ENCODE measurements at regions not wholly inside any gene's neighbourhood (a gene's known extent, or its start where the extent isn't known, plus 50 kb on each side); places are given as distances from the start of the nearest gene placed in this dataset.

DNA sequence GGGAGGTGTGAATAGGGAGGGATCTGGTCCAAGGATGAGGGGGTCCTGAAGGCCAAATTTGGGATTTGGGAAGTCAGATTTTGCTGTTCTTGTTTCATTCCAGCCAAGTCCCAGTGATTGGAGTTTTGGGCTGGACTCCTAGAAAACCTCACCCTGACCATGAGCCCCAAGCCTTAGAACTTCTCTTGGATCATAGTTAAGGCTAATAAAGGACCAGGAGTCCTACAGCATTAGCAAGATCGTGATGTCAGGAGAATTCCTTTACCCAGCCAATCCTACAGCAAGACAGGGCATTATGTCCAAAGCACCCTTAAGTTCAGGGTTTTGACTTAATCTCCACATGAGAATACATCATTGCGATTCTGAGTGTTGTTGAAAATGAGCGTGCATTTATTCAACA is 85.0 kb downstream of the SOX9 start:
- no peak overlapping the region for H3K4me3 ChIP-seq (ENCODE audit: low read length)
- DNase-seq (ENCODE audit: low read depth, low spot score): no peak

DNA sequence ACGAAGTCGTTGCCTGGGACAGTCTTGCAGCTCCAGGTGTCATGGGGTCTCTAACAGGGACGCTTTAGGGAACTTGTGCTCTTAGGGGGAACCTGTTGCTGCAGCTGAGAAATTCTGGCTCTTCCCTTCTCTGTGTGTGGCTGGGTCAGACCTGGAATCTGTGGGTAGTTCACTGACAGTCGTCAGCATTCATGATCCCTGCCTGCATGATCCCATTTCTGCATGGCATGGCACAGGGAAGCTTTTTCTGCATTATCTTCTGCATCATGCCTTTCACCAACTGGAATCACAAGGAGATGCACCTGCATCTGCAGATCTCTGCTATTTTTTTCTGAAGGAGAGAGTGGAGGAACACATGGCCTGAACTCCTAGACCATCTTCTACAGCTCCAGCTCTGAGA is 85.6 kb downstream of the SOX9 start:
- DNase-seq (ENCODE audit: low read depth, low spot score): no peak
- H3K4me3 ChIP-seq (ENCODE audit: low read length): no peak overlapping the region

DNA sequence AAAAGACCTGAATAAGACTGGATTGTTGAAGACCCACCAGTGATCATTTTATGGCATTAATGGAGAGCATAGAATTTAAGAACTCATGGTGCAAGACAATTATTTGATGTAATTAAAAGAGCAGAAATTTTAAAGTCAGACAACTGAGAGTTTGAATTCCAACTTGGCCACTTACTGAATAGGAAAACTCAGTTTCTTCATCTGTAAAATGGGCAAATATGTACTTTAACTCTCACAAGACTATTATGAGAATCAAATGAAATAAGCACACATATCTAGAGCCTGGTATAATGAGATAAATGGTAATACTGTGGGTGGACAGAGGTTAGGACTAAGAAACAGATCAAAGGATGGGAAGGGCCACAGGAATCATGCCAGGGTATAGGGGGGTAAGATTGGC is 88.0 kb downstream of the SOX9 start:
- no peak overlapping the region for H3K4me3 ChIP-seq (ENCODE audit: low read length)
- DNase-seq (ENCODE audit: low read depth, low spot score): no peak

DNA sequence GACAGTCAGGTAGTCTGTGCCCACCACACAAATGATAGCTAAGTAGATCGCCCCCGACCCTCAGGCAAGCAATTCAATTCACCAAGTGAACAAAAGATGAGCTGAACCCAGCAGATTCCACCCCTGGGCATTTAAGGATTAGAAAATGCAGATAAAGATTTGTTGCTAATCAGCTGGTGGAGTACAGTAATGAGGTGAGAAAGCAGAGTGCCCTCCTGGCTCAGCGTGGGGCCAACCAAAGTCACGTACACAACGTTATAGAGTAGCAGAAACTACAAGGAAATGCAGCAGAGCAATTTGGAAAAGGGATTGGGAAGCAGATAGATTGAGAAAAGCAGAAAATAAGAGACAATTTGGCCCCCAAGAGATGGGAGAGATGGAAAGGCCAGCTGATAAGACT is 91.2 kb downstream of the SOX9 start:
- DNase-seq (ENCODE audit: low read depth, low spot score): no peak
- no peak overlapping the region for H3K4me3 ChIP-seq (ENCODE audit: low read length)

DNA sequence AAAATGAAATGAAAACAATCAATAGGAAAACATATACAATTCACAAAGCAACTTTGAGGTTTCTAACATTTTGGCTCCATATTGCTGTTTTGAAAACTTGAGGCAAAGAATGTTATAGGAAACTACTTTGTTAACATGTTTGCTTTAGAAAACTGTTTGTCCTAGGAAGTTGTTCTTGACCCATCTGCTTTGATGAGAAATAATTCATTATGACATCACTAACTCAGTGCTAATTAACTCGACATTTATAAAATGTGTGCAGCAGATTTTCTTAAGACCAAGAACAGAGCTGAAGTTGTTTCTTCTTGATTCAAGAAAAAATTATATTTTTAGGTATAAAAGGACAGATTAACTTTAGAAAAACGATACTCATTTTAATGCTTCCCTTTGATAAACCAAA is 94.7 kb downstream of the SOX9 start:
- H3K4me3 ChIP-seq (ENCODE audit: low read length): no peak overlapping the region
- no peak for DNase-seq (ENCODE audit: low read depth, low spot score)

DNA sequence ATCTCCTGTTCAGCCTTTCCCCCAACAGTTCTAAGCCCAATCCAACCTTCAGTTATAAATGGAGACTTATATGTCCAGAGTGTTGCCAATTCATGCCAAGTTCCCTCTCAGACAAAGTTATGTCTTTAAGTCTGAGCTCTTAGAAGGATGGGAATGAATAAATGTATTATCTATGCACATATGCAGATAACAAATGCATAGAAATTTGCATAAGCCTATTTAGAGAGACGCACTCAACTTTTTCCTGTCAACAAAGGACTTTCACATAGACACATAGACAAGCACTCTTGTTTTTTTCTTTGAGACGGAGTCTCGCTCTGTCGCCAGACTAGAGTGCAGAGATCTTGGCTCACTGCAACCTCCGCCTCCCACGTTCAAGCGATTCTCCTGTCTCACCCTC is 95.1 kb downstream of the SOX9 start:
- DNase-seq (ENCODE audit: low read depth, low spot score): no peak
- no peak overlapping the region for H3K4me3 ChIP-seq (ENCODE audit: low read length)

DNA sequence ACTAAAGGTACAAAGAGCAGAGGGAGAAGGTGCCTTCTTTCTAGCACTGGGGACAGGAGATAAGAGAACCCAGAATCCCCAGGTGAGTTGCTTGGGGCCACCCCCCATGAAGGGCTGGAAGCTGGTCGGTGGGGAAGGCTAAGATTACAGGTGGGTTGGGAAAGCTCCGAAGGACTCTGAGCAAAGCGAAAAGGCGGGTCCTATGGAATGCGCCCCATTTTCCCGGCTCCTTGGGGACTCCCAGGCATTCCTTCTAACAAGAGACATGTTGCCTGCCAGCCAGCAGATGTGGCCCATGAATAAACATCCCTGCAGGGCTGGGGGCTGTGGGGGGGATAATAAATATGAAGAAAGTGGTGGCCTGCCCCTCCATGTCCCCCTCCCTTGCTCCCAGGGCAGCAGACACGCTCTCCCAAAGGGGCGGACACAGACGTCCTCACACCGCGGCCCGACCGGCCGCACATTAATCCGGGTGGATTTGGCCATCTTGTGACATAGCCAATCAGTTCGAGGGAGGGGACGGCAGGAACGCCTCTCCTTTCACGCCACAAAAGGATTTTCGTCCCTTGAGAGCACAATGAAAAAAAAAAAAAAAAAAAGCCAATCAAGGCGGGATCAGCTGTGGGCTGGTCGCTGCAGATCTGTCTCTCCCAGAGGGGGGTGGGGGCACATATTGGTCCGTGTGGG is 98.5 kb downstream of the SOX9 start:
- H3K4me3 ChIP-seq (ENCODE audit: low read length): no peak overlapping the region

DNA sequence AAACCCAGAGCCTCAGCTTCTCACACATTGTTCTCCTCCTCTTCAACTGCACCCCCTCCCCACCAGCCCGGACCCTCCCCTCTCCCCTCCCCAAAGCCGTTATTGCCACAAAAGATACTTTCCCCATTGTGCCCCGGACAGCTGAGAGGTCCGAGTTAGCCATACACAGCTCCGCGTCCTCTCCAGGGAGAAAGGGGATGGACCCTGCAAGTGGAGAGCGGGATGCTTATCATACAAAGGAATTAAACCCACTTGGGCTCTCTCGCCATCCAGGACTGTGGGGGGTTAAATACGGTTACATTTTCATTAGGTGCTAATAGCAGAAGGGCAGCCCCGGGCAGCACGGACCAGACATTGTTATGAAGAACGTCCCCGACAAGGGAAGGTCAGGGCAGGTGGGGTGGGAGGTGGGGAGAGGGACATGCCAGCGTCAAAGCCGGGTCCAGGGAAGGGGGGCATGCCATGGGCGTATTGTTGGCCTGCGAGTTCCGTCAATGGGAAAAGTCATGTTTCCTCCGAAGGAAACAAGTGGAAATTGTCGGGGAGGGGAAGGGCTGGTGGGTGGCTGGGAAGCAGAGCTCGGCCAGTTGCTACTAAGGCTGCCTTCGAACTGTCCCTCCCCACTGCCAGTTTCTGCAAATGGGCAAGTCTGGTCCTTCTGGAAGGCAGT is 99.1 kb downstream of the SOX9 start:
- H3K4me3 ChIP-seq (ENCODE audit: low read length): no peak overlapping the region
- DNase-seq (ENCODE audit: low read depth, low spot score): no peak

More for the DNA sequence above, 98.5 kb downstream of the SOX9 start:
- DNase-seq (ENCODE audit: low read depth, low spot score): no peak

DNA sequence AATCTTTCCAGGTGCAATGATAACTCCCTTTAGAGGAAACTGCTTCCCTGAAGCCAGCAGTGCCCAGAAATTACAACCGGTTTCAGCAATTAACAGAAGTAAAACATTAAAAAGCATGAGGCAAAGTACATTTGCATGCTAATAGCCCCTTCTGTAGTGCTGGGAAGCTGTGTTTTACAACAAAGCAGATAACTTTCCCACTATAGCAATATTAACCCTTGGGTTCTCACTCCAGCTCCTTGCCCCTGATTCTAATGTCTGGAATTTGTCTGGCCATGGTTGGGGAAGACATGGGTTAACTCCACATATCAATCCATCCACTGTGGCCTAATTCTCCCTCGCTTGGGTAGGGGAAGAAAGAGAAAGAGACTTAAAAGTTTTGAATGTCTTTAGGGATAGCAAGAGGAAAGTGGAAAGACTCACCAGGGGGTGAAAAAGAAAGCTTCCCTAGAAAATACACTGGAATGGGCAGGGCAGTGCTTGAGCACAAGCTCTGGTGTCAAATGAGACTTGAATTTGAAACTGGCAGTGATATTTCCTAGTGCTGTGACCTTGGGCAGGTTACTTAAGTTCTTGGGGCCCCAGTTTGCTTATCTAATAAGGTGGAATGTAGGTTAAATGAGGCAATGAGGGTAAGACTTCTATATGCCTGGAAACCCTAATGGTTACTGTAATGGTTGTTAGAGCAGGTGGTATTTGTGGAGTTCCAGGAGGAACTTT is 102.0 kb downstream of the SOX9 start:
- H3K4me3 ChIP-seq (ENCODE audit: low read length): no peak overlapping the region
- no peak for DNase-seq (ENCODE audit: low read depth, low spot score)

DNA sequence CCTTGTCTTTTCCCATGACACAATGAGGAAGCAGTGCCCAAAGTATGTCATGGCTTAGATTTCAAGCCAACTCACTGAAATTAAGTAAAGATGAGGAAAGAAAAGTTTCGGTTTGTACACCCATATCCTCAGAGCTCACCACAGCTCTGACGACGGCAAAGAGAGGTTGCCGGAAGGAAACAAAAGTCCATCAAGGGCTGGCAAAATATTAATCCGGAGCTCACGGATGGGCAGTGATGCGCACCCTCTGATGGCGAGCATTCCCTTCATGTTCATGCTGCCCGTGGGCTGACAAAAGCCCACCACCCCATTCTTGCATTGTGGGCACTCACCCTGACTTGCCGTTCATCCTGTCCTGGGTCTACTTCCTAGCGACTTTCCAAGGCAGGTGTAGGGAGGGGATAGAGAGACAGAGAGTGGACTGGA is 103.1 kb downstream of the SOX9 start:
- no peak overlapping the region for H3K4me3 ChIP-seq (ENCODE audit: low read length)
- no peak for DNase-seq (ENCODE audit: low read depth, low spot score)

DNA sequence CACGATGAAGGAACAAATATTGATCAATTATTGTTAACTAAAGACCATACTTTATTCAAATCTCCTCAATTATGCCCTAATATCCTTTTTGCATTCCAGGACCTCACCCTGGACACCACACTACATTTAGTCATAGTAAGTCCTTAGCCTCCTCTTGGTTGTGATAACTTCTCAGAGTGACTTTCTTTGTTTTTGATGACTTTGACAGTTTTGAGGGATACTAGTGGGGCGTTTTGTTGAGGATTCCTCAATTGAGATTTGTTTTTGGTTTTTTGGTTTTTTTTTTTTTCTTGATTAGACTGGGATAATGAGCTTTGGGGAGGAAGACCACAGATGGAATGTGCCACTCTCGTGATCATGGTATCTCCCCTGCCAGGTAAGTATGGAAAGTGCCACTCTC is 105.5 kb downstream of the SOX9 start:
- no peak overlapping the region for H3K4me3 ChIP-seq (ENCODE audit: low read length)
- no peak for DNase-seq (ENCODE audit: low read depth, low spot score)

DNA sequence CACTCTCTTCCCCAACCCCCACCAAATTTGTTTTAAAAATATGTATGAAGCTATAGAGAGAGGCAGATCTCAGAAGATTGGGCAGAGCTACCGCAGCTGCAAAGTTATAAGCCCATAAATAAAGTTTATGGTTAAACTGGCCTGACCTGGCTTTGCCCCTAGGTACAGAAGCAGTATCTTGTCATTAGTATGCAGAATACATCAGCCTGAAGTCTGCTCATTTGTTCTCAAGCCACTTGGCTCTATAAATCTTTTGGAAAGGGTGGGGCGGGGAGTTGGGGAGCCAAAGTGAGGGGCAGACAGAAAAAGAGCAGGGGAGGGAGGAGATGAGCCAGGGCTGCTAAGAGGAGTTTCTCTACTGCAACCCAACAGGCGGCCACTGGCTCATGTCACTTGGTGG is 113.2 kb downstream of the SOX9 start:
- no peak for DNase-seq (ENCODE audit: low read depth, low spot score)
- no peak overlapping the region for H3K4me3 ChIP-seq (ENCODE audit: low read length)

DNA sequence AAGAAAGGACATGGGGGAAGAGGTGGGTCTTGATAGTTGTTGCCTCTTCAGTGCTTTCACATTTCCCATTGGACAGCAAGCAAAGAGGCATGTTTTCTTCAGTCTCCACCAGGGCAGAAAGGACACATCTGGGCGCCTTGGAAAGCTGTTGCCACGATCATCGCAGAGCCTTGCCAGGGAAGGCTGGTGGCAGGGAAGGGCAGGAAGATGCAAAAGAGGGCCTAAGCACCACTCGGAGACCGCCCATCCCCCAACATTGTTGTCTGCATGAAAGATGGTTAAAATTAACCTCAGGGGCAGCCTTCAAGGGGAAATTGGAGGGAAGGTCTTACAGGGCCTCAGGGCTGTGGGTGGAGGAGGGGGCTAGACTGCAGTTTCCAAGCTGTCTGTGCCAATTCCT is 114.2 kb downstream of the SOX9 start:
- no peak for DNase-seq (ENCODE audit: low read depth, low spot score)
- no peak overlapping the region for H3K4me3 ChIP-seq (ENCODE audit: low read length)

DNA sequence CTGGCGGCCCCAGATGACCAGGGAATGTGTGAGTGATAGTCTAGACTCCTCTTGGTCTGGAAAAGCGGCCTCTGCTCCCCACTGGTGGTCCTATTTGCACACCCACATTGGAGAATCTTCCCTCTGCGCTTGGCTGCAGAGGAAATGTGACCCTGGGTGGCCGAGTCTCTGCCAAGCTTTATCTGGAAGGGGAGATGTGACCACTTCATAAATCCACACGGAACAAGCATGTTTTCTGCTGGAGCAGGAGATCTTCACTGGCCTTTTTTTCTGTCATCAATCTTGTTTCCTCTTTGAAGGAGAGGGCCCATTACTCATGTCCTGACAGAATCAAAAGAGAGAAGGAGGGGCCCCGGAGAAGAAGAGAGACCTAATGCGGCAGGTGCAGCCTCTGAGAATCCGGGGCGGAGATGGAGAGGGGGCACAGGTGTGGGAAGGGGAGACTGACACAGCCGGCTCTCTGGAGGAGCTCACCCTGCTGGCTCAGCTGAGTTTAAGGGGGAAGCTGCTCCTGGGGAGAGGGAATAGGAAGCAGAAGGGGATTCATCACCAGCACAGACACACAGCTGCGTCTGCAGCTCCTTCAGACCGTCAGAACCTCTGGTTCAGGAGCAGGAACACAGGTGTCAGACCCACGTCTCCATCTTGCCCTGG is 116.3 kb downstream of the SOX9 start:
- no peak overlapping the region for H3K4me3 ChIP-seq (ENCODE audit: low read length)
- no peak for DNase-seq (ENCODE audit: low read depth, low spot score)

DNA sequence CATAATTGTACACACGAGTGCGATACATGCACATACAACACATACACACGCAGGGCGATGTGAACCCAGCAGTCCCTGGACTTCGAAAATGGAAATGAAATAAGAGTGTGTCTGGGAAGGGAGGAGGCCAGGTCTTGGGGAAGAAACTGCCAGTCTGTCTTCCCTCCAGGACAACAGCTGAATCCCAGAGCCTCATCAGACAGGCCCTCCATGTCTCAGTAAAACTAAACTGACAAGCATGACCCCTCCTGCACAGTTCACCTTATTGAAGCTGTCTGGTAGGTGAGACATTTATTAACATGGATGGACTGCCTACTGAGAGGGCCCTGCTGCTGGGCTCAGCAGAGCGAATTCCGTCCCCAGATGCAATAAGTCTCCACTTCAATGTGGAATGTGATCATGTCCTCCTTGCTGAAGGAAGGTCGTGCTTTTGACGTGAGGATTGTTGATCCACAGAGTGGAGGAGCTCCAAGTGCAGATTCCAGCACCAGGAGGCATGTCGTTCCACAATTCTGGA is 117.4 kb downstream of the SOX9 start:
- no peak for DNase-seq (ENCODE audit: low read depth, low spot score)
- no peak overlapping the region for H3K4me3 ChIP-seq (ENCODE audit: low read length)

DNA sequence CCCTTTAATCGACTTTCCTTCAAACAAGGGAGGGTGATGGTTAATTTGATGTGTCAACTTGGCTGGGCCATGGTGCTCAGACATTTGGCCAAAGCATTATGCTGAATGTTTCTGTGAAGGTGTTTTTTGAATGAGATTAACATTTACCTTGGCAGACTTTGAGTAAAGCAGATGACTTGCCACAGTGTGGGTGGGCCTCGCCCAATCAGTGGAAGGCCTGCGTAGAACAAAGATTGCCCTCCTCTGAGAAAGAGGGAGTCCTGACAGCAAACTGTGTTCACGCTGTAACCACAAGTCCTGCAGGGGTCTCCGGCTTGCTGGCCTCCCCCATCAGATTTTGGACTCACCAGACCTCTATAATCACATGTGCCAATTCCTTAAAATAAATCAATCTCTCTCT is 118.7 kb downstream of the SOX9 start:
- H3K4me3 ChIP-seq (ENCODE audit: low read length): no peak overlapping the region
- DNase-seq (ENCODE audit: low read depth, low spot score): no peak

DNA sequence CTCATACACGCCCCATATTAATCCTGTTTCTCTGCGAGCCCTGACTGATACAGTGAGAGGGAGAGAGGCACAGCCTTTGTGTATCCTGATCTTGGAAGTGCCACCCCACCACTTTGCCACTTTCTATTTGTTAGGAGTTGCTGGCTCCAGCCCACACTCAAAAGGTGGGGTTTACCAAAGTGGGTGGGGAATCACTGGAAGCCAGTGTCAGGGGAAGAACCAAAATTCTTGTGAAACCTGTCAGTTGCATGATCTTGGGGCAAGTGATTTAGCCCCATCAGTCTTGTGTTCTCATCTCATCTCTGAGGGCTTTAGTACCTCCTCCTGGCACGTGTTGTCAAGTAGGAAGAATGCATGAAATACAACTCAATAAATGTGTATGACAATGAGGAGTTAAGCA is 119.5 kb downstream of the SOX9 start:
- no peak for DNase-seq (ENCODE audit: low read depth, low spot score)
- H3K4me3 ChIP-seq (ENCODE audit: low read length): no peak overlapping the region

DNA sequence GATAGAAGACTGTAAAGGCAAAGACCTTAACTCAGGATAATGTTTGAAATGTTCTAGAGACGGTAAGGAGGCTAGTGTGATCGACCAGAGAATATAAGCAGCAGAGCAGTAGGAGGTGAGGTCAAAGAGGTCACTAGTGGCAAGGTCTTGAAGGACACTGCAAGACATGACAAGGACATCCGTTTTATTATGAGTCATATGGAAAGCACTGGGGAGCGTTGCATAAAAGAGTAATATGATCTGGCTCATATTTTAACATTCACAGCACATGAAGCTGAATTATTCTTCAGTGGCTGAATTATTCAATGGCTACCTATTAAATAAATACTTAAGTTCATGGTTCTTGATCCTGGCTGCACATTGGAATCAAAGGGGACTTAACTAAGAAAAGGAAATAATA is 123.7 kb downstream of the SOX9 start:
- no peak for DNase-seq (ENCODE audit: low read depth, low spot score)
- H3K4me3 ChIP-seq (ENCODE audit: low read length): no peak overlapping the region

DNA sequence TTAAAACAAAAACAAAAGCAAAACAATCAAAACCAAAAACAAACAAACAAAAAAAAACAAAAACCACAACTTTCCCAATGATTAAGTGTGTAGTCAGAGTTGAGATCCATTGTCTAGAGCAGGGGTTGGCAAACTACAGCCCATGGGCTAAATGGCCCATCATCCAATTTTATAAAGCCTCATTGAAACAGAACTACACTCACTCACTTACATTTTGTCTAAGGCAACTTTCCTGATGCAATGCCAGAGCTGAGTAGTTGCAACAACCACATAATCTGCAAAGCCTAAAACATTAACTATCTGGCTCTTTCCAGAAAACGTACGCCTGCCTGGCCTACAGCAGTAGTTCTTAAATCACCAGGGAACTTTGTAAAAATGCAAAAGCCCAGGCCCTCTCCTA is 124.1 kb downstream of the SOX9 start:
- DNase-seq (ENCODE audit: low read depth, low spot score): no peak
- no peak overlapping the region for H3K4me3 ChIP-seq (ENCODE audit: low read length)

DNA sequence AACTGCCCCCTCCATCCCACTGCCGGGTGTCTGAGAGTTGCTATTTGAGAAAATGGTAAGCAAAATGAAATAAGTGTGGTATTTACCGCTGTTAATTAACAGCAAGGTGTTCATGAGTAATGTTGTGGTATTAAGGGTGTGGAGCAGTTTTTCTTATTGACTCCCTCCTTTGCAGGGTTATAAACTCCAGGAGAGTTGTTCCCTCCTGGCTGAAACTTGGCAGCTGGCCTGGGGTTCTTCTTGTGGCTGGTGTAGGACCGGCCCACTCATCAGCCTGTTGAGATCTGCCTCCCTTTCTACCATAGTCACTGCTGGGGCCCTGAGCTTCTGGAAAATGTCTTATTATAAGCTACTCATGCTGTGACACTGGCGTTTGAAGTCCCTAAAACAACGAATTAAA is 128.6 kb downstream of the SOX9 start:
- DNase-seq (ENCODE audit: low read depth, low spot score): no peak
- H3K4me3 ChIP-seq (ENCODE audit: low read length): no peak overlapping the region
